OCI-LY1 (cell line): ENCODE measurements at regions not wholly inside any gene's neighbourhood (a gene's known extent, or its start where the extent isn't known, plus 50 kb on each side); places are given as distances from the start of the nearest gene placed in this dataset.

Experiments used
- H2AFZ ChIP-seq: fragments of 200-600 bp; sonication (generic), shearing (Covaris generic); 2 replicates; pipeline ENCODE4 v1.6.0; 2014; ENCODE audit warnings: antibody characterized with exemption, mild to moderate bottlenecking, low read length
- H3F3A ChIP-seq: fragments of 200-600 bp; sonication (generic), shearing (Covaris generic); 2 replicates; pipeline ENCODE4 v1.6.0; 2014; ENCODE audit warnings: mild to moderate bottlenecking, antibody characterized with exemption, low read length, moderate library complexity; ENCODE audit not compliant: insufficient read depth
- H3K27ac ChIP-seq: fragments of 200-600 bp; sonication (generic); 2 replicates; pipeline ENCODE4 v1.5.1; 2014; ENCODE audit warnings: low read length, mixed run types, mild to moderate bottlenecking, low read depth; ENCODE audit not compliant: poor library complexity, severe bottlenecking
- H3K27me3 ChIP-seq: fragments of 200-600 bp; sonication (generic); 2 replicates; pipeline ENCODE4 v1.6.0; 2014; ENCODE audit warnings: antibody characterized with exemption, mild to moderate bottlenecking, low read length, moderate library complexity; ENCODE audit not compliant: insufficient read depth
- H3K36me3 ChIP-seq: fragments of 200-600 bp; sonication (generic); 2 replicates; pipeline ENCODE4 v1.6.1; 2014; ENCODE audit warnings: mild to moderate bottlenecking, antibody characterized with exemption, low read length, moderate library complexity, mixed read lengths; ENCODE audit not compliant: insufficient read depth
- H3K4me1 ChIP-seq: fragments of 200-600 bp; sonication (generic); 2 replicates; pipeline ENCODE4 v1.5.1; 2014; ENCODE audit warnings: mild to moderate bottlenecking, low read length, moderate library complexity; ENCODE audit not compliant: insufficient read depth, severe bottlenecking
- H3K4me2 ChIP-seq: fragments of 200-600 bp; sonication (generic), shearing (Covaris generic); 2 replicates; pipeline ENCODE4 v1.6.1; 2014; ENCODE audit warnings: low read length
- H3K4me3 ChIP-seq: fragments of 200-600 bp; sonication (generic); 2 replicates; pipeline ENCODE4 v1.5.1; 2014; ENCODE audit warnings: low read length, low read depth, mild to moderate bottlenecking, mixed read lengths; ENCODE audit not compliant: poor library complexity, severe bottlenecking
- H3K79me2 ChIP-seq: fragments of 200-600 bp; shearing (Covaris generic); 2 replicates; pipeline ENCODE4 v1.6.1; 2016; ENCODE audit warnings: mixed run types, low read length, mixed read lengths; ENCODE audit not compliant: insufficient read depth
- H3K9ac ChIP-seq: fragments of 200-600 bp; sonication (generic), shearing (Covaris generic); 2 replicates; pipeline ENCODE4 v1.6.1; 2014; ENCODE audit warnings: mild to moderate bottlenecking, low read length, mixed read lengths
- H3K9me2 ChIP-seq: fragments of 200-600 bp; sonication (generic), shearing (Covaris generic); 2 replicates; pipeline ENCODE4 v1.6.1; 2014; ENCODE audit warnings: low read depth, mild to moderate bottlenecking, low read length, mixed read lengths
- H3K9me3 ChIP-seq: fragments of 200-600 bp; shearing (Covaris generic); 2 replicates; pipeline ENCODE4 v1.6.1; 2014; ENCODE audit warnings: low read length, mixed read lengths
- H4K20me1 ChIP-seq: fragments of 200-600 bp; sonication (generic), shearing (Covaris generic); 2 replicates; pipeline ENCODE4 v1.6.0; 2016; ENCODE audit warnings: mild to moderate bottlenecking, low read length; ENCODE audit not compliant: insufficient read depth
- EZH2 ChIP-seq: fragments of 200-600 bp; sonication (generic), shearing (Covaris generic); IDR thresholded peaks from 2 replicates; pipeline ENCODE4 v1.8.0; 2017; ENCODE audit warnings: borderline replicate concordance, mixed run types, mild to moderate bottlenecking, antibody characterized with exemption, low read length, moderate library complexity, mixed read lengths
- TF ChIP-seq, protein P1 (sequence below): fragments of 200-600 bp; sonication (generic), shearing (Covaris generic); IDR thresholded peaks from 2 replicates; pipeline ENCODE4 v1.5.1; 2017; ENCODE audit warnings: mild to moderate bottlenecking, antibody characterized with exemption, low read length, moderate library complexity, mixed read lengths

DNA sequence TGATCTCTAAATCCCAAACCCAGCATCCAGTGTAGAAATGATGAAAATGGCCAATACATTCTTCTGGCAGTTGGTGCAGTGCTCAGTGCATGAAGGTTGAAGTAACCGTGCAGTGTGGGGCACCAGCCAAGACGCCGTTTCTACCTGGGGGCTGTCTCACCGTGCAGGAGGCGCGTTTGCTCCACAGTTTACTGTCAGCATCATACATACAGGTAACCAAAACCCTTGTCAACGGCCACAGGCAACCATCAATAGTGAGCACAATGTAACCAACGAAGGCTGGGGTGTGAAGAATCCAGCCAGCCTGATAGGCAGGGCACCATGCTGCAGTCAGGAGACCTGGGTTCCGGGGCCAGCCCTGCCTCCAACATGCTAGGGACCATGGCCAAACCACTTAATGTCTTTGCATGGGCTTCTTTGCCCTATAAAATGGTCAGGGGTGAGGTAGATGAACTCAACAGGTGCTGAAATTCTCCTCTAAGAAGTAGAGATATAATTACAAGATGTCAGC lies 127.5 kb upstream of the ID2 start:
- no peak overlapping the region for H3K4me2 ChIP-seq
- H3K4me1 ChIP-seq = peaks cover 79% of the 10 kb centered on the region
- no peaks in the 10 kb centered on the region for H3K27me3 ChIP-seq
- TF ChIP-seq, protein P1, sequence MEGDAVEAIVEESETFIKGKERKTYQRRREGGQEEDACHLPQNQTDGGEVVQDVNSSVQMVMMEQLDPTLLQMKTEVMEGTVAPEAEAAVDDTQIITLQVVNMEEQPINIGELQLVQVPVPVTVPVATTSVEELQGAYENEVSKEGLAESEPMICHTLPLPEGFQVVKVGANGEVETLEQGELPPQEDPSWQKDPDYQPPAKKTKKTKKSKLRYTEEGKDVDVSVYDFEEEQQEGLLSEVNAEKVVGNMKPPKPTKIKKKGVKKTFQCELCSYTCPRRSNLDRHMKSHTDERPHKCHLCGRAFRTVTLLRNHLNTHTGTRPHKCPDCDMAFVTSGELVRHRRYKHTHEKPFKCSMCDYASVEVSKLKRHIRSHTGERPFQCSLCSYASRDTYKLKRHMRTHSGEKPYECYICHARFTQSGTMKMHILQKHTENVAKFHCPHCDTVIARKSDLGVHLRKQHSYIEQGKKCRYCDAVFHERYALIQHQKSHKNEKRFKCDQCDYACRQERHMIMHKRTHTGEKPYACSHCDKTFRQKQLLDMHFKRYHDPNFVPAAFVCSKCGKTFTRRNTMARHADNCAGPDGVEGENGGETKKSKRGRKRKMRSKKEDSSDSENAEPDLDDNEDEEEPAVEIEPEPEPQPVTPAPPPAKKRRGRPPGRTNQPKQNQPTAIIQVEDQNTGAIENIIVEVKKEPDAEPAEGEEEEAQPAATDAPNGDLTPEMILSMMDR = no peak
- TF ChIP-seq EZH2 = no peak
- peak overlapping the region; percentile 60; the same call in 1 of the 2 replicates for H3K9ac ChIP-seq
- H3K9me2 ChIP-seq = no peaks in the 10 kb centered on the region
- H3K27ac ChIP-seq = peak overlapping the region; percentile 98
- no peak overlapping the region for H3K4me3 ChIP-seq
- no peak overlapping the region for H2AFZ ChIP-seq
- no peaks in the 10 kb centered on the region for H3F3A ChIP-seq
- no peaks in the 10 kb centered on the region for H4K20me1 ChIP-seq
- peaks cover 5% of the 10 kb centered on the region; the same call in 1 of the 2 replicates for H3K9me3 ChIP-seq
- H3K36me3 ChIP-seq = peaks cover 44% of the 10 kb centered on the region
- H3K79me2 ChIP-seq = peaks cover 13% of the 10 kb centered on the region

DNA sequence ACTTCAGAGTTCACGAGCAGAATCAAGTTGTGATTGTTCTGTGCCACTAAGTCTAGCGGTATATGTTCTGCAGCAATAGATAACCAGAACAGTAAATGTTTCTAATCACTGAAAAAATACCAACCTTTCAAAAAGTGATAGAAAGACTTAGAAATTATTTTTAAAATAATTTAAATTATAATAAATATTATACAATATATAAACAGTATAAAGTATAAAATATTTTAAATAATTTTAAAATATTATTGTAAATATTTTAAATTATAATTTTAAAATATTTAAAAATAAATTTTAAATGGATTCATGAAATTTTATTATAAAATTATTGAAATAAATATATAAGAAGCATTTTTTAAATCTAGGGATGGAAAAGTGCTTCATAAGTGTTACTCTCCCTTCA lies 126.3 kb upstream of the ID2 start:
- Histone ChIP-seq H3K79me2 (peaks cover 19% of the 10 kb centered on the region), H3K36me3 (peaks cover 51% of the 10 kb centered on the region), H3K27ac (peak overlapping the region; percentile 98), H3K27me3 (no peaks in the 10 kb centered on the region), H3K9me2 (no peaks in the 10 kb centered on the region), H2AFZ (no peak overlapping the region), H3K4me1 (peaks cover 67% of the 10 kb centered on the region), H3K4me2 (no peak overlapping the region), H3K9me3 (peaks cover 6% of the 10 kb centered on the region; the same call in 1 of the 2 replicates), H3F3A (no peaks in the 10 kb centered on the region), H3K9ac (no peak overlapping the region), H3K4me3 (no peak overlapping the region), H4K20me1 (no peaks in the 10 kb centered on the region)
- TF ChIP-seq, protein P1 = no peak
- TF ChIP-seq EZH2 = no peak

DNA sequence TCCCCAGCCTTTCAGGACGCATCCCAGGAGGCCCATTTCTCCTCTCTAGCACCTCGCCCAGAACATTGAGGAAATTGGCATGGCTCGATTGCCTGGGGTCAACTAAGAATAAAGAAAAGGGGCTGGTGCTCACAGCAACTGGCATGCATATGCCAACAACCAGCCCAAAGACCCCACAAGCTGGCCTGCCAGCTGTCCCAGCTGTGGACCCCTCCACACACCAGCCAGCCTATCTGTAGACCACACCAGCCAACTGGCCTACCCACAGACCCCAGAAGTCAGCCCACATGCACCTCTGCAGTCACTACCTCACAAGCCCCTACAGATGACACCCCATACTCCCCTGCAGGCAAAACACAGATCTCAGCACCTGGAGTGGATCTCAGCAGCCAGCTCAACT lies 123.8 kb upstream of the ID2 start:
- H3K36me3 ChIP-seq = peaks cover 61% of the 10 kb centered on the region
- TF ChIP-seq, protein P1 = no peak
- TF ChIP-seq EZH2 = no peak
- no peaks in the 10 kb centered on the region for H3K9me2 ChIP-seq
- H3F3A ChIP-seq = no peaks in the 10 kb centered on the region
- peak overlapping the region; percentile 68 for H3K27ac ChIP-seq
- H3K4me1 ChIP-seq = peaks cover 42% of the 10 kb centered on the region
- no peak overlapping the region for H3K4me3 ChIP-seq
- no peaks in the 10 kb centered on the region for H4K20me1 ChIP-seq
- no peak overlapping the region for H3K4me2 ChIP-seq
- no peak overlapping the region for H2AFZ ChIP-seq
- H3K9me3 ChIP-seq = peaks cover 17% of the 10 kb centered on the region
- H3K27me3 ChIP-seq = no peaks in the 10 kb centered on the region
- peaks cover 21% of the 10 kb centered on the region for H3K79me2 ChIP-seq
- no peak overlapping the region for H3K9ac ChIP-seq
